HepG2 (cell line): ENCODE measurements at regions not wholly inside any gene's neighbourhood (a gene's known extent, or its start where the extent isn't known, plus 50 kb on each side); places are given as distances from the start of the nearest gene placed in this dataset.

ENCODE experiments used
- ATAC-seq: fragments of 200-7000 bp; cut with Tn5 transposase; 3 replicates; pipeline ENCODE4 v1.9.1; 2020; ENCODE audit warnings: mild to moderate bottlenecking, moderate library complexity
- BruUV-seq: library from RNA; stranded (reverse); fragments of 400-500 nt; replicated peaks from 2 replicates; lab custom pipeline; 2021; lab: Mats Ljungman, UMichigan
- CTCF ChIA-PET: fragments of 300-600 bp; formaldehyde crosslinking; extraction: SDS; loops from one replicate; lab custom pipeline; 2021; ENCODE audit warnings: low total read pairs, inconsistent platforms, low intra/inter-chr PET ratio; lab: Yijun Ruan, JAX
- POLR2A ChIA-PET: fragments of 350-600 bp; sonication (Branson Sonifier 250); formaldehyde crosslinking; loops from one replicate; lab custom pipeline; 2020; ENCODE audit warnings: antibody characterized with exemption, inconsistent platforms; lab: Yijun Ruan, JAX
- DNase-seq: peaks from one replicate; pipeline ENCODE4 v3.0.0-alpha.2; 2015; ENCODE audit warnings: low spot score
- FAIRE-seq: peaks from 3 replicates; lab custom pipeline; 2011; peaks lifted over from hg19 to GRCh38; lab: Jason Lieb, UNC
- H2AFZ ChIP-seq: one replicate; pipeline ENCODE4 v1.6.1; 2011; ENCODE audit warnings: low read length, inconsistent platforms
- H3K27ac ChIP-seq: fragments of 300-600 bp; 3 replicates; pipeline ENCODE4 v1.8.0; 2011; ENCODE audit warnings: mixed run types, mild to moderate bottlenecking, mixed read lengths, low read length, inconsistent platforms; ENCODE audit not compliant: insufficient read depth; ENCODE audit errors: extremely low read length
- H3K27me3 ChIP-seq, 2 experiments: fragments of 200-600 bp in 1 of 2; 2 replicates in 1 of 2; 3 replicates in 1 of 2; pipeline versions ENCODE4 v1.6.0 to v1.8.0; 2011; ENCODE audit warnings: low read length in 2 of 2, mild to moderate bottlenecking in 2 of 2, moderate library complexity in 2 of 2, inconsistent platforms in 1 of 2; ENCODE audit not compliant: insufficient read depth in 2 of 2, control insufficient read depth in 1 of 2
- H3K36me3 ChIP-seq, 2 experiments: fragments of 200-600 bp in 1 of 2; replicated peaks in 1 of 2; 2 replicates in 1 of 2; 3 replicates in 1 of 2; pipeline versions ENCODE4 v1.5.1 to v1.8.0; 2011; ENCODE audit warnings: low read length in 2 of 2, inconsistent platforms in 1 of 2; ENCODE audit not compliant: insufficient read depth in 2 of 2, control insufficient read depth in 1 of 2
- H3K4me1 ChIP-seq: 2 replicates; pipeline ENCODE4 v1.5.1; 2012; ENCODE audit warnings: low read length, inconsistent platforms; ENCODE audit not compliant: insufficient read depth
- H3K4me2 ChIP-seq: 2 replicates; pipeline ENCODE4 v1.6.0; 2011; ENCODE audit warnings: low read depth, low read length, inconsistent platforms
- H3K4me3 ChIP-seq, 3 experiments: fragments of 200-600 bp in 1 of 3; sonication (generic), shearing (Covaris generic) in 1 of 3; replicated peaks in 1 of 3; 2 replicates each; pipeline ENCODE4 v1.5.1; 2011 to 2016; ENCODE audit warnings: low read length in 3 of 3, inconsistent platforms in 2 of 3, low read depth in 2 of 3, mild to moderate bottlenecking in 2 of 3, control low read depth in 1 of 3, mixed read lengths in 1 of 3; ENCODE audit not compliant: insufficient read depth in 1 of 3
- H3K79me2 ChIP-seq: one replicate; pipeline ENCODE4 v1.6.1; 2011; ENCODE audit warnings: low read length, inconsistent platforms; ENCODE audit not compliant: insufficient read depth
- H3K9ac ChIP-seq: 2 replicates; pipeline ENCODE4 v1.6.0; 2011; ENCODE audit warnings: mild to moderate bottlenecking, low read depth, low read length, inconsistent platforms; ENCODE audit not compliant: insufficient read depth
- H3K9me3 ChIP-seq: 2 replicates; pipeline ENCODE4 v1.5.1; 2012; ENCODE audit warnings: mild to moderate bottlenecking, low read length
- H4K20me1 ChIP-seq: 2 replicates; pipeline ENCODE4 v1.6.0; 2011; ENCODE audit warnings: inconsistent platforms, mild to moderate bottlenecking, low read length, moderate library complexity; ENCODE audit not compliant: insufficient read depth
- AGO2 ChIP-seq: fragments of 200-400 bp; formaldehyde crosslinking; optimal IDR thresholded peaks from 2 replicates; pipeline ENCODE3; 2017; ENCODE audit warnings: mild to moderate bottlenecking, low read depth, low read length, moderate library complexity
- ATF6 ChIP-seq: sonication (generic); formaldehyde crosslinking; conservative IDR thresholded peaks from 2 replicates; pipeline ENCODE4 v1.4.0; 2020; ENCODE audit warnings: missing genetic modification reagents
- E2F1 ChIP-seq: sonication (generic); formaldehyde crosslinking; IDR thresholded peaks from 2 replicates; pipeline ENCODE4 v1.5.0; 2020; ENCODE audit warnings: missing genetic modification reagents
- ELF3 ChIP-seq: IDR thresholded peaks from 2 replicates; pipeline ENCODE4 v1.6.1; 2016; ENCODE audit warnings: missing genetic modification reagents, missing compliant biosample characterization
- GFI1 ChIP-seq: sonication (generic); formaldehyde crosslinking; IDR thresholded peaks from 2 replicates; pipeline ENCODE4 v1.5.0; 2020; ENCODE audit warnings: missing genetic modification reagents, mild to moderate bottlenecking, borderline replicate concordance
- RBM39 ChIP-seq: fragments of 200-400 bp; formaldehyde crosslinking; IDR thresholded peaks from one replicate; pipeline ENCODE4 v1.6.1; 2018; ENCODE audit warnings: antibody characterized with exemption, mild to moderate bottlenecking, low read depth, low read length; ENCODE audit not compliant: poor library complexity, severe bottlenecking
- RFXANK ChIP-seq: IDR thresholded peaks from 2 replicates; pipeline ENCODE4 v1.6.1; 2016
- SAP130 ChIP-seq: IDR thresholded peaks from 2 replicates; pipeline ENCODE4 v1.6.1; 2016; ENCODE audit warnings: low read depth
- SNAPC5 ChIP-seq: sonication (generic); formaldehyde crosslinking; IDR thresholded peaks from 2 replicates; pipeline ENCODE4 v1.8.1; 2023; ENCODE audit warnings: mild to moderate bottlenecking, missing genetic modification reagents, borderline replicate concordance
- STAT6 ChIP-seq: sonication (generic); formaldehyde crosslinking; IDR thresholded peaks from 2 replicates; pipeline ENCODE4 v1.4.0; 2020; ENCODE audit warnings: missing genetic modification reagents, mild to moderate bottlenecking, borderline replicate concordance
- ZFP1 ChIP-seq: IDR thresholded peaks from 2 replicates; pipeline ENCODE4 v1.6.1; 2016
- ZFP91 ChIP-seq: sonication (generic); formaldehyde crosslinking; IDR thresholded peaks from 2 replicates; pipeline ENCODE4 v1.9.0; 2022; ENCODE audit warnings: missing genetic modification reagents, mild to moderate bottlenecking, borderline replicate concordance
- ZFX ChIP-seq: sonication (generic); formaldehyde crosslinking; IDR thresholded peaks from 2 replicates; pipeline ENCODE4 v1.4.0; 2020; ENCODE audit warnings: mild to moderate bottlenecking, low read depth, missing genetic modification reagents, moderate library complexity
- ZNF343 ChIP-seq: sonication (generic); formaldehyde crosslinking; IDR thresholded peaks from 2 replicates; pipeline ENCODE4 v1.4.0; 2020; ENCODE audit warnings: mild to moderate bottlenecking, missing genetic modification reagents
- ZNF720 ChIP-seq: sonication (generic); formaldehyde crosslinking; IDR thresholded peaks from 2 replicates; pipeline ENCODE4 v1.4.0; 2020; ENCODE audit warnings: missing genetic modification reagents
- ZNF788 ChIP-seq: sonication (generic); formaldehyde crosslinking; IDR thresholded peaks from 2 replicates; pipeline ENCODE4 v1.5.0; 2020; ENCODE audit warnings: mild to moderate bottlenecking, missing genetic modification reagents, borderline replicate concordance
- ZNF790 ChIP-seq: sonication (generic); formaldehyde crosslinking; IDR thresholded peaks from 2 replicates; pipeline ENCODE4 v1.8.0; 2022; ENCODE audit warnings: missing genetic modification reagents, mild to moderate bottlenecking, borderline replicate concordance
- WGBS: methylation state at CpG from one replicate; pipeline ENCODE4 v1.1.6; 2017; ENCODE audit warnings: low lambda C conversion rate; 5-methylcytosine and 5-hydroxymethylcytosine counted together
- in situ Hi-C: cut with HindIII; loops from 2 replicates; pipeline ENCODE4 v1.10.0; 2017; ENCODE audit warnings: low pct_unique_long_range_greater_than_20kb; ENCODE audit not compliant: extremely low pct_ligation_motif_present
- intact Hi-C: fragments of 100-400 bp; cut with micrococcal nuclease; formaldehyde crosslinking; loops from one replicate; pipeline ENCODE4 v1.10.0; 2022; ENCODE audit not compliant: unreplicated experiment

- no peak for DNase-seq
- POLR2A ChIA-PET = no interaction called here
- ATAC-seq = no peak
- Histone ChIP-seq H2AFZ (no peak overlapping the region), H3K27ac (no peak overlapping the region), H3K36me3 (no peaks in the 10 kb centered on the region), H4K20me1 (no peaks in the 10 kb centered on the region), H3K4me1 (no peaks in the 10 kb centered on the region), H3K9ac (no peak overlapping the region), H3K27me3 (peaks cover 5 to 37% of the 10 kb centered on the region in 2 experiments; a peak in 3 of 5 replicates), H3K9me3 (peaks cover 1% of the 10 kb centered on the region; the same call in 1 of the 2 replicates), H3K4me2 (no peak overlapping the region), H3K79me2 (no peaks in the 10 kb centered on the region), H3K4me3 (no peak overlapping the region)
- in situ Hi-C loops (no loop called here), intact Hi-C loops (no loop called here)
- CTCF ChIA-PET = no interaction called here
- WGBS = 32% methylated on average over 14 of the region's 19 CpGs
- BruUV-seq = no TSS peak
- FAIRE-seq = no peak
- no peak for TF ChIP-seq ZNF790 (CRISPR knock-in tag)
- TF ChIP-seq ZNF720 (CRISPR knock-in tag) = no peak
- no peak for TF ChIP-seq SAP130 (CRISPR knock-in tag)
- no peak for TF ChIP-seq ZFP91
- no peak for TF ChIP-seq ZFP1 (CRISPR knock-in tag)
- no peak for TF ChIP-seq ATF6 (CRISPR knock-in tag)
- no peak for TF ChIP-seq RFXANK (CRISPR knock-in tag)
- TF ChIP-seq ZNF343 (CRISPR knock-in tag) = no peak
- TF ChIP-seq ELF3 (CRISPR knock-in tag) = no peak
- TF ChIP-seq ZNF788 = no peak
- no peak for TF ChIP-seq STAT6 (CRISPR knock-in tag)
- no peak for TF ChIP-seq RBM39
- no peak for TF ChIP-seq GFI1 (CRISPR knock-in tag)
- no peak for TF ChIP-seq AGO2
- TF ChIP-seq SNAPC5 = no peak
- TF ChIP-seq ZFX (CRISPR knock-in tag) = no peak
- no peak for TF ChIP-seq E2F1 (CRISPR knock-in tag)
Measured at GRCh38 chr10:31697271-31698180, 231.1 kb downstream of the ARHGAP12 start.
